Stomach smooth muscle (tissue), 2 donors: ENCODE measurements at regions not wholly inside any gene's neighbourhood (a gene's known extent, or its start where the extent isn't known, plus 50 kb on each side); places are given as distances from the start of the nearest gene placed in this dataset.

Experiments
- H3K27ac ChIP-seq: one replicate; pipeline ENCODE4 v1.7.0; 2013; ENCODE audit warnings: mild to moderate bottlenecking, low read length, inconsistent platforms
- H3K27me3 ChIP-seq, 2 donors: one replicate each; pipeline ENCODE4 v1.7.0; 2013; ENCODE audit warnings: low read length in 2 of 2; ENCODE audit not compliant: insufficient read depth in 2 of 2, control insufficient read depth in 1 of 2
- H3K36me3 ChIP-seq, 2 donors: one replicate each; pipeline ENCODE4 v1.7.0; 2013; ENCODE audit warnings: low read length in 2 of 2; ENCODE audit not compliant: control insufficient read depth in 2 of 2, insufficient read depth in 2 of 2
- H3K4me1 ChIP-seq: one replicate; pipeline ENCODE4 v1.7.0; 2013; ENCODE audit warnings: low read length; ENCODE audit not compliant: control insufficient read depth, insufficient read depth
- H3K4me3 ChIP-seq, 2 donors: one replicate each; pipeline ENCODE4 v1.7.0; 2013; ENCODE audit warnings: low read length in 2 of 2
- H3K9ac ChIP-seq, 2 donors: one replicate each; pipeline ENCODE4 v1.7.0; 2013; ENCODE audit warnings: low read length in 2 of 2, mild to moderate bottlenecking in 1 of 2
- H3K9me3 ChIP-seq, 2 donors: one replicate each; pipeline ENCODE4 v1.7.0; 2013; ENCODE audit warnings: low read length in 2 of 2; ENCODE audit not compliant: control insufficient read depth in 2 of 2
- donor health status: healthy.
- donor health status: Pancreatic carcinoma.

DNA sequence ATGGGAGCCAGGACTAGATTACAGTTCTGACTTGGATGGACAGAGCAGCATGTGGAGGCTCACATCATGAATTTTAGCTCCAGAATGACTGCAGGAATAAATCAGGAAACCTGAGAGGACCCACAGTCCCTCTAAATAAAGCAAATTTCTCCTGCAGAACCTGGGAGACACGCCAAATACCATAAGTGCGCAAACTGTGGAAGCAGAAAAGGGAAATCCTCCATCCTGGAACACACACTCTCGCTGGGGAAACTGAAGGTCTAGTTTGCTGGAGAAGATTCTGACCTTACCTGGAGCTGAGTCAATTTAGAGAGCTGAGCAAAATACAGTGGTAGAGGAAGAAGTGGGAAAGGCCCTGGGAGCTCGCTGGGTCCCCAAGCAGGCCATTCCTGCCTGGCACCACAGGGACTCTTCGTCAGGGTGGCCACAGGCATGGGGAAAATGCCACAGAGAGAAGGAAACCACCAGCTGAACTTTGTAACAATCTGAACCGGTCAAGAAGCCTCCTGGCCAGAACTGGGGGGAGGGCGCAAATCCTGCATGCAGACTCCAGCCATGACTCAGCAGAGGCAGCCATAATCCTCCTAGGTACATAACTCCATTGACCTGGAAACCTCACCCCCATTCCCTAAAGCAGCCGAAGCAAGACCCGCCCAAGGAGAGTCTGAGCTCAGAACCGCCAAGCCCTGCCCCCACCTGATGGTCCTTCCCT lies 390.9 kb downstream of the LRRC70 start:
- H3K4me3 ChIP-seq = no peak overlapping the region
- H3K27ac ChIP-seq = no peak overlapping the region
- H3K27me3 ChIP-seq = no peaks in the 10 kb centered on the region
- H3K9ac ChIP-seq = no peak overlapping the region
- H3K9me3 ChIP-seq = peaks cover 2% of the 10 kb centered on the region in 2 donors
- H3K36me3 ChIP-seq = no peaks in the 10 kb centered on the region
- H3K4me1 ChIP-seq = no peaks in the 10 kb centered on the region

DNA sequence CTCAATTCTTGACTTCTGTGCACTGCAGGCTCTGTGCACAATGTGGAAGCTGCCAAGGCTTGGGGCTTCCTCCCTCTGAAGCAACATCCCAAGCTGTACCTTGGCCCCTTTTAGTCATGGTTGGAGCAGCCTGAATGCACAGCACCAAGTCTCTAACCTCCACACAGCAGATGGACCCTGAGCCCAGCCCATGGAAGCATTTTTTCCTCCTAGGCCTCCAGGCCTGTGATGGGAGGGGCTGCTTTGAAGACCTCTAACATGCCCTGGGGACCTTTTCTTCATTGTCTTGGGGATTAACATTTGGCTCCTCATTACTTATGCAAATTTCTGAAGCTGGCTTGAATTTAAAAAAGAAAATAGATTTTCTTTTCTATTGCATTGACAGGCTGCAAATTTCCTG lies 385.8 kb downstream of the LRRC70 start:
- H3K4me3 ChIP-seq = no peak overlapping the region
- peaks cover 1 to 5% of the 10 kb centered on the region in 2 donors for H3K9me3 ChIP-seq
- no peaks in the 10 kb centered on the region for H3K36me3 ChIP-seq
- no peaks in the 10 kb centered on the region for H3K4me1 ChIP-seq
- no peak overlapping the region for H3K27ac ChIP-seq
- no peaks in the 10 kb centered on the region for H3K27me3 ChIP-seq
- no peak overlapping the region for H3K9ac ChIP-seq

DNA sequence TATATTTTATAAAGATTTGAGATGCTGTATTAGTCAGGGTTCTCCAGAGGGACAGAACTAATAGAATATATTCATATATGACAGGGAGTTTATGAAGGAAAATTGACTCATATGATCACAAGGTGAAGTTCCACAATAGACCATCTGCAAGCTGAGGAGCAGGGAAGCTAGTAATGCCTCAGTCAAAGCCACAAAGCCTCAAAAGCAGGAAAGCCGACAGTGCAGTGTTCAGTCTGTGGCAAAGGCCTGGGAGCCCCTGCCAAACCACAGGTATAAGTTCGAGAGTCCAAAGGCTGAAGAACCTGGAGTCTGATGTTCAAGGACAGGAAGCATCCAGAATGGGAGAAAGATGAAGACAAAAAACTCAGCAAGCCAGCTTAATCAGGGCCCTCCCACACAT lies 382.2 kb downstream of the LRRC70 start:
- H3K9me3 ChIP-seq = peaks cover 0 to 5% of the 10 kb centered on the region in 2 donors
- H3K9ac ChIP-seq = no peak overlapping the region
- no peak overlapping the region for H3K27ac ChIP-seq
- H3K27me3 ChIP-seq = no peaks in the 10 kb centered on the region
- H3K4me1 ChIP-seq = no peaks in the 10 kb centered on the region
- H3K4me3 ChIP-seq = no peak overlapping the region
- H3K36me3 ChIP-seq = no peaks in the 10 kb centered on the region

DNA sequence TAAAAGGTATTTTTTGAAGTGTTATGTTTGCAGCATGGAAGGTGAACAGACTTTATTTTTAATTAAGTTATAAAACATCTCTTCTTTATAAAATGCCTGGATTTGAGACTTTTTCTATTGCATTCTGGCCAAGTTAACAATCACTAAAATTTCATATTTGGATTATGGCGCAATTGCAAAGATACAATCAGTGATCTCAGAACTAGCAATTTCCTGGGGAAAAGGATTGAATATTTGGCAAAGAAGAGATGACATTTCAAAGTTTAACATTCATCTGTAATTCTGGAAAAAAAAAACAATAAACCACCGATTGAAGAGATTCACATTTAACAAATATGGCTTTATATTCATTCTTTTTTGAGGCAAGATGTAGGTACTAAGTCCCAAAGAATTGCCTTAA lies 378.0 kb downstream of the LRRC70 start:
- Histone ChIP-seq H3K4me3 (no peak overlapping the region), H3K9me3 (no peaks in the 10 kb centered on the region), H3K27ac (no peak overlapping the region), H3K36me3 (no peaks in the 10 kb centered on the region), H3K27me3 (no peaks in the 10 kb centered on the region), H3K4me1 (no peaks in the 10 kb centered on the region), H3K9ac (no peak overlapping the region)

DNA sequence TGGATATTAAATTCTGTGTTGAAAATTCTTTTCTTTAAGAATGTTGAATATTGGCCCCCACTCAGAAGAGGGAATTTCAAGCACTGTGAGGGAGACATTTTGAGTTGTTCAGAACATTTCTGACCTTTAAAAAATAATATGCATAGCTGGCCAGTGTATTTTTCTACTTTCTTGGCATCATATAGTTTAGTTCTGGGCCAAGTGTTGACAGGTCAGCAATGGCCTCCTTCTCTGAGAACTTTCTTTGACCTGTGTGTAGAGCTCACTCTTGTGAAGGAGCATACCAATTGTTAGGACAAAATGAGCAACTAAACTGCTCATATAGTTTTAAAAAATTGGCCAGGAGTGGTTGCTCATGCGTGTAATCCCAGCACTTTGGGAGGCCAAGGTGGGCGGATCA lies 376.0 kb downstream of the LRRC70 start:
- Histone ChIP-seq H3K9me3 (no peaks in the 10 kb centered on the region), H3K36me3 (no peaks in the 10 kb centered on the region), H3K27ac (no peak overlapping the region), H3K4me3 (no peak overlapping the region), H3K27me3 (no peaks in the 10 kb centered on the region), H3K4me1 (no peaks in the 10 kb centered on the region), H3K9ac (no peak overlapping the region)

DNA sequence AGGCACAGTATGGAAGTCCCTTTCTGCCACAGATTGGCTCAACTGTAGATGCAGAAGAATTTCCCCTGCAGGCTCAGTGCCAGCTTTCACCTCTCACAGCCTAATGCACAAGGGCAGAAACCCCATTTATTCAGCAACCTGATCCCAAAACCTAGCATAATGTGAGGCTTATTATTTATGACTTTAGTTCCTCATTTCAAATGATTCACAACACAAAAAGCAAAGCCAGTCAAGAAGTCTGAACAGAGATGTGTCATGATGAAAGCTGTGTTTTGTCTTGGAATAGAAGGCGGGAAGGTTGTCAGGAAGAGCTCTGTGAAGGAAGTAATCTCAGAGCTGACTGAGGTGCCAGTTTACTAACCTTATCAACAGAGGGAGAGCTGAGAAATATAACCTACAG lies 369.7 kb downstream of the LRRC70 start:
- H3K9ac ChIP-seq = no peak overlapping the region
- no peaks in the 10 kb centered on the region for H3K36me3 ChIP-seq
- no peaks in the 10 kb centered on the region for H3K27me3 ChIP-seq
- H3K27ac ChIP-seq = no peak overlapping the region
- H3K4me1 ChIP-seq = no peaks in the 10 kb centered on the region
- H3K4me3 ChIP-seq = no peak overlapping the region
- no peaks in the 10 kb centered on the region for H3K9me3 ChIP-seq

DNA sequence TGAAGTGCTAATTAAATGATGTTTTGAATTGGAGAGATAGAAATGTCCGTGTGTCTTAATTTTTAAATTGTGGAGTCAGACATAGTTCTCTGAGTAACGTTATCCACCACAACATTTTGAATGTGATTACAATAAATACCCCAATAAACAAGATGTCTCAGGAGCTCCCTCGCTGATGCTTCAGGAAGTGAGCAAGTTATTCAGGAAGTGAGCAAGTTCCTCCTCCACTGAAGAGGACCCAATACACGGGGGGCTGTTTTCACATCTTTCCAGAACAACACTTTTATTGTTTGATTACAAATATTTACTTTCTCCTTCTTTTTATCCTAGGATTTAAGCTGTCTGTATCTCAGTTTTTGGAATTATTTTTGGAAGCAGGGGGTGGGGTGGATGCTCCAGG lies 363.8 kb downstream of the LRRC70 start:
- no peak overlapping the region for H3K4me3 ChIP-seq
- H3K27me3 ChIP-seq = no peaks in the 10 kb centered on the region
- no peak overlapping the region for H3K9ac ChIP-seq
- H3K36me3 ChIP-seq = no peaks in the 10 kb centered on the region
- H3K27ac ChIP-seq = no peak overlapping the region
- no peaks in the 10 kb centered on the region for H3K4me1 ChIP-seq
- no peaks in the 10 kb centered on the region for H3K9me3 ChIP-seq

DNA sequence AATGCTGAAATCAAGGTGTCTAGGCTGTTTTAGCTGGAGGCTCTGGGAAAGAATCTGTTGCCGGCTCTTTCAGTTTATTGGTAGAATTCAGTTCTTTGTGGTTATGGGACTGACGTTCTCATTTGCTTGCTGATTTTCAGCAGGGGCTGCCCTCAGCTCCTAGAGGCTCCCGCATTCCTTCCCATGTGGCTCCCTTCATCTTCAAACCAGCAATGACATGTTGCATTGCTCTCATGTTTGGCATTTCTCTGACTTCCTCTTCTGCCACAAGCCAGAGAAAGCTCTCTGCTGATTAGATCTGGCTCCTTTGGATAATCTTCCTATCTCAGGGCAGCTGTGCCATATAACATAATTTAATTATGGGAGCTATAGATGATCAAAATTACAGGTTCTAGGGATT lies 360.3 kb downstream of the LRRC70 start:
- Histone ChIP-seq H3K27ac (no peak overlapping the region), H3K4me3 (no peak overlapping the region), H3K9ac (no peak overlapping the region), H3K36me3 (no peaks in the 10 kb centered on the region), H3K9me3 (no peaks in the 10 kb centered on the region), H3K4me1 (no peaks in the 10 kb centered on the region), H3K27me3 (no peaks in the 10 kb centered on the region)

DNA sequence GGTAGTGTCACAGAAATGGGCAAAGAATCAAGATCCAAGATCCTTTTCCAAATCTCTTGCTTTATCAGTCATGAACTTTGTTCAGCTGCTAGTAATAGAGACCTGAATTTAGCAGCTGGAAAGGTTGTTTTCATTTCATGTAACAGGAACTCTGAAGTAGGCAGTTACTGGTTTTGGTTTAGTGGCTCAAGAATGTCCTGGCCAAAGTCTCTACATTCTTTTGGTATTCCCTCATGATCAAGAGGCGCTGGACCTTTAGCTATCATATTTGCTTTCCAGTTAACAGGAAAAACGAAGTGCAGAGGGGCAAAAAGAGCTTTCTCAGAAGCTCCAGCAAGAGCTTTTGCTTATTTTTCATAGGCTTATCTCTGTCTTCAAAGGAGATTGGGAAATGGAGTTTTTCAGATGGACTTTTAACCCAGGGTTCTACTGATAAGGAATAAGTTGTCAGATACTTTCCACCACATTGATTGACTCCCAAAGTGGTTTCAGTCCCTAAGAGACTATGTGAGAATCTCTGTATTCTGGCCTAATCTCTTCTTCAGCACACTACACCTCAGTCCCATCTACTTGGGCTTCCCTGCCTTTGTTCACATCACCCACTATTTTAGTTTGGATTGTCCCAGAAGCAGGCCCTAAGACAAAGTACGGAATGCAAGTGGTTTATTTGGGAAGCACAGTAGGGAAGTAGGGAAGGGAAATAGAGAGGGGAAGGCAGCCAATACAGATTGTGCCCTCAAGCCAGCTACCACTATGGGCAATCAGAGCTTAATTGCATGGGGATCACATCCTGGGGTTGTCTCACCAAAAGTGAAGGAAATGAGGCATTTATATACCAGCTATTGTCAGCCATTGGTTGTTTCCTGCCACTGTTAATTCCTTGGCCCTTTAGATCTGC lies 359.3 kb downstream of the LRRC70 start:
- H3K27ac ChIP-seq = no peak overlapping the region
- H3K9ac ChIP-seq = no peak overlapping the region
- H3K9me3 ChIP-seq = no peaks in the 10 kb centered on the region
- no peaks in the 10 kb centered on the region for H3K36me3 ChIP-seq
- H3K27me3 ChIP-seq = no peaks in the 10 kb centered on the region
- no peak overlapping the region for H3K4me3 ChIP-seq
- H3K4me1 ChIP-seq = no peaks in the 10 kb centered on the region

DNA sequence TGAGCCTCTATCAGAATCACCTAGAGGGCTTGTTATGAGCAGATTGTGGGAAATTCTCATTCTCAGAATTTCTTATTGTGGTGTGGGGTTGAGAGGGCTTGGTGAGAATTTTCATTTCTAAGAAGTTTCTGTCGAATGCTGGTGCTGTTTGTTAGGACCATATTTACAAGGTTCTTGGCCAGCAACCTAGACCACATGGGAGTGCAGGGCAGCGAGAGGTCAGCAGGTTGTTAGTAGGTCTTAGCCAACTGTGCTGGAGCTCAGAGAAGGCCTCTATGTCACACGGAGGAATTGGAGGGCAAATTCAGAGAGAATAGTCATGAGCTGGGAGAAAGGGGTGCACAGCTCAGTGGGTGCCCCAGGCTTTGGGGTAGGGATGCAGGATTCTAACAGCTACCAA lies 357.0 kb downstream of the LRRC70 start:
- no peaks in the 10 kb centered on the region for H3K9me3 ChIP-seq
- H3K4me1 ChIP-seq = no peaks in the 10 kb centered on the region
- H3K27ac ChIP-seq = no peak overlapping the region
- H3K9ac ChIP-seq = no peak overlapping the region
- H3K36me3 ChIP-seq = no peaks in the 10 kb centered on the region
- H3K4me3 ChIP-seq = no peak overlapping the region
- no peaks in the 10 kb centered on the region for H3K27me3 ChIP-seq

DNA sequence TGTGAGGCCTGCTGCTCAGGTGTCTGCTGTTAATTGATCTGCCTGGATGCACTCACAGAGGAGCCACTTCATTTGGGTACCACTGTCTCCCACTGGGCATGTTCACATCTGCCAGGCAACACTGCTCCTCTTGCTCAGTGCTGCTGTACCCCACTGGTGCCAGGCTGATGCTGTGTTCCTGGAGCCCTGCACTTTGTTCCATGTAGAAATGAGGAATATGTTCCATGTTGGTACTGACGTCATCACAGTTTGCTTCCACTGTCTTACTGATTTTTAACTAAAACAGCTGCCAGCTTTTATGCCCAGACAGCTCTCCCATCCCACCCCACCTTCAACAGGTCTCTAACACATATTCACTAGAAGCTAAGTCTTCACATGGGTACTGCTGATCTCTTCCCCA lies 355.7 kb downstream of the LRRC70 start:
- Histone ChIP-seq H3K27me3 (no peaks in the 10 kb centered on the region), H3K9ac (no peak overlapping the region), H3K4me3 (no peak overlapping the region), H3K36me3 (no peaks in the 10 kb centered on the region), H3K4me1 (no peaks in the 10 kb centered on the region), H3K9me3 (no peaks in the 10 kb centered on the region), H3K27ac (no peak overlapping the region)
